K562 (cell line): ENCODE measurements at regions not wholly inside any gene's neighbourhood (a gene's known extent, or its start where the extent isn't known, plus 50 kb on each side); places are given as distances from the start of the nearest gene placed in this dataset.

Source experiments
- BRD4 ChIP-seq: fragments of 200-600 bp; sonication (generic); IDR thresholded peaks from 2 replicates; pipeline ENCODE4 v1.6.1; 2017; ENCODE audit warnings: inconsistent platforms
- JUND ChIP-seq, 2 experiments: IDR thresholded peaks; 2 replicates in 1 of 2; 3 replicates in 1 of 2; pipeline ENCODE4 v1.6.1; 2011; ENCODE audit warnings: borderline replicate concordance in 2 of 2, low read depth in 2 of 2, low read length in 2 of 2, improper control_type of control experiment in 1 of 2, missing biosample characterization in 1 of 2, missing genetic modification characterization in 1 of 2, missing genetic modification reagents in 1 of 2
- KDM1A ChIP-seq, 2 experiments: fragments of 450-650 bp; IDR thresholded peaks; 2 replicates each; pipeline ENCODE4 v1.6.1; 2016; ENCODE audit warnings: mild to moderate bottlenecking in 2 of 2
- POLR2AphosphoS2 ChIP-seq: IDR thresholded peaks from 2 replicates; pipeline ENCODE4 v1.6.1; 2012; ENCODE audit warnings: low read length, improper control_type of control experiment
- RFX1 ChIP-seq: fragments of 450-650 bp; IDR thresholded peaks from 2 replicates; pipeline ENCODE4 v1.6.1; 2016; ENCODE audit warnings: mild to moderate bottlenecking, moderate library complexity
- SMARCC2 ChIP-seq: fragments of 450-650 bp; IDR thresholded peaks from 2 replicates; pipeline ENCODE4 v1.6.1; 2017; ENCODE audit warnings: antibody characterized with exemption, moderate library complexity, mild to moderate bottlenecking, low read depth
- TEAD1 ChIP-seq, 2 experiments: fragments of 450-650 bp in 1 of 2; sonication (generic) in 1 of 2; formaldehyde crosslinking; IDR thresholded peaks; 2 replicates each; pipeline versions ENCODE4 v1.4.0 to v1.8.0; 2020 to 2022; ENCODE audit warnings: mild to moderate bottlenecking in 2 of 2, missing genetic modification reagents in 1 of 2
- YBX1 ChIP-seq: fragments of 450-650 bp; IDR thresholded peaks from 2 replicates; pipeline ENCODE4 v1.7.1; 2016; ENCODE audit warnings: mild to moderate bottlenecking
- ZNF436 ChIP-seq: fragments of 250-450, 450-650 bp; sonication (Bioruptor Pico); formaldehyde crosslinking; IDR thresholded peaks from 2 replicates; pipeline ENCODE4 v1.7.0; 2020; ENCODE audit warnings: mild to moderate bottlenecking
- ZNF764 ChIP-seq: fragments of 250-450 bp; sonication (Bioruptor Pico); IDR thresholded peaks from 2 replicates; pipeline ENCODE4 v1.4.0; 2020; ENCODE audit warnings: low read depth, mild to moderate bottlenecking, moderate library complexity
- TF ChIP-seq, protein P1 (sequence below), 2 experiments: fragments of 450-650 bp in 1 of 2; sonication (generic) in 1 of 2; formaldehyde crosslinking in 1 of 2; IDR thresholded peaks in 1 of 2; conservative IDR thresholded peaks in 1 of 2; 2 replicates each; pipeline versions ENCODE4 v1.6.1 to v1.8.1; 2016 to 2023; ENCODE audit warnings: mild to moderate bottlenecking in 2 of 2, moderate library complexity in 2 of 2, inconsistent platforms in 1 of 2, missing genetic modification reagents in 1 of 2
- TF ChIP-seq, protein P2 (sequence below): fragments of 250-450 bp; sonication (Bioruptor Pico); IDR thresholded peaks from 2 replicates; pipeline ENCODE4 v1.5.0; 2021

DNA sequence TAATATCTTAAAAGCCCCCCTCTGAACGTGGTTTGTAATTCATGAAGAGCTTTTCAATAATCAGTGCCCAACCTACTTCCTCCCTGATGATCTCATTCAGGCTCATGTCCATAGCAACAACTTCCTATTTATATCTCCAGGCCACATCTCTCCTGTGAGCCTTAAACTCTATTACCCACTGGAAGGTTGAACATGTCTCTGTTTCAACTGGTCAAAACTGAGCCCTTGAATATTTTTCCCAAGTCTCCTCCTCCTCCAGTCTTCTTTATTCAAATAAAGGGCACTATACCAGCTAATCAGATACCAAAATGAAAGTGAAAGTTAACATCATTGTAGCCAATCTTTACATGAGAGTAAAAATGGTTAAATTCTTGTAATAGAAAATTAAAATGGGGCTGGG lies 63.7 kb upstream of the ITGA4 start (continued):
- TF ChIP-seq, protein P1, sequence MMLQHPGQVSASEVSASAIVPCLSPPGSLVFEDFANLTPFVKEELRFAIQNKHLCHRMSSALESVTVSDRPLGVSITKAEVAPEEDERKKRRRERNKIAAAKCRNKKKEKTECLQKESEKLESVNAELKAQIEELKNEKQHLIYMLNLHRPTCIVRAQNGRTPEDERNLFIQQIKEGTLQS (IDR thresholded peaks at IDR 0.05) = peak; percentile 19; the same call in 1 of the 2 replicates
- TF ChIP-seq, protein P1 (CRISPR knock-in tag; conservative IDR thresholded peaks at IDR 0.05) = no peak
- TF ChIP-seq ZNF764 (CRISPR knock-in tag) (no peak), POLR2AphosphoS2 (no peak), BRD4 (no peak), TEAD1 (CRISPR knock-in tag; IDR thresholded peaks at IDR 0.05) (no peak), YBX1 (no peak), ZNF436 (0 out of 2 replicates have a peak, but pooled peaks have one; percentile 23), KDM1A (IDR thresholded peaks at IDR 0.05) (no peak), JUND (IDR thresholded peaks at IDR 0.05; ENCODE audit: borderline replicate concordance, low read depth, low read length) (no peak), JUND (tag; IDR thresholded peaks at IDR 0.05; ENCODE audit: borderline replicate concordance, low read depth, low read length) (peak; percentile 57; the same call in 2 of the 3 replicates), SMARCC2 (no peak), RFX1 (peak; percentile 17; the same call in 1 of the 2 replicates)
- TF ChIP-seq, protein P2, sequence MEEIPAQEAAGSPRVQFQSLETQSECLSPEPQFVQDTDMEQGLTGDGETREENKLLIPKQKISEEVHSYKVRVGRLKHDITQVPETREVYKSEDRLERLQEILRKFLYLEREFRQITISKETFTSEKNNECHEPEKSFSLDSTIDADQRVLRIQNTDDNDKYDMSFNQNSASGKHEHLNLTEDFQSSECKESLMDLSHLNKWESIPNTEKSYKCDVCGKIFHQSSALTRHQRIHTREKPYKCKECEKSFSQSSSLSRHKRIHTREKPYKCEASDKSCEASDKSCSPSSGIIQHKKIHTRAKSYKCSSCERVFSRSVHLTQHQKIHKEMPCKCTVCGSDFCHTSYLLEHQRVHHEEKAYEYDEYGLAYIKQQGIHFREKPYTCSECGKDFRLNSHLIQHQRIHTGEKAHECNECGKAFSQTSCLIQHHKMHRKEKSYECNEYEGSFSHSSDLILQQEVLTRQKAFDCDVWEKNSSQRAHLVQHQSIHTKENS (CRISPR knock-in tag) = no peak
